Upper lobe of left lung (tissue), 4 donors: ENCODE measurements at regions not wholly inside any gene's neighbourhood (a gene's known extent, or its start where the extent isn't known, plus 50 kb on each side); places are given as distances from the start of the nearest gene placed in this dataset.

ENCODE experiments used
- CTCF ChIP-seq, 6 experiments: fragments of 450-650 bp in 4 of 6; fragments of 200-600 bp in 2 of 6; sonication (generic) in 2 of 6; IDR thresholded peaks; one replicate each; pipeline ENCODE4 v1.5.1; 2016 to 2019; ENCODE audit warnings: antibody characterized with exemption in 6 of 6
- POLR2A ChIP-seq, 4 donors: fragments of 450-650 bp; IDR thresholded peaks; one replicate each; pipeline ENCODE4 v1.5.1; 2016 to 2017; ENCODE audit warnings: antibody characterized with exemption in 4 of 4, mild to moderate bottlenecking in 2 of 4

DNA sequence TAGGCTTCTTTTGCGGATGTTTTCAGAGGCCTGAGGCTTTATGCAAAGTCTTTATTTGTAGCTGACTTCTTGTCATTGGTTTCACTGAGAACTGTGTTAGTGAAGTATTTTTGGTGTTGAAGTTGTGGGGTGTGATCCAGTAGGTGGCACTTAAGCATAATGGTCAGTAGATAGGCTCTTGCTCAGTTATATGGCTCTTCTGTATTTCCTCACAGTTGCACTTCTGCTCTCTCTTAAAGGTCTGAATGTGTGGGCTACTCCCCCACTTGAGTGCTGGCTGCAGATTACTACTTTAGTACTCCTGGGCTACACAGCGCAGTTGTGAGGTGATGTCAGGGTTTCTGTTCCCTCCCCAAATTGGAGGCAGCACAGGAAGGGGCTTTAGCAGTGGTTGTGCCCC, 133.8 kb upstream of the SCN7A start:
- TF ChIP-seq POLR2A (IDR thresholded peaks at IDR 0.05) = no peak
- TF ChIP-seq CTCF (IDR thresholded peaks at IDR 0.05) = no peak
